NCI-H1694 (cell line): ENCODE measurements at regions not wholly inside any gene's neighbourhood (a gene's known extent, or its start where the extent isn't known, plus 50 kb on each side); places are given as distances from the start of the nearest gene placed in this dataset.
"Not testable (repeated sequence)": the region's sequence is repeated elsewhere in the genome, so short reads cannot be mapped to it uniquely, and the experiment has no call there.

Source experiments
- DNase-seq: peaks from one replicate; lab custom pipeline; 2025; lab: John Stamatoyannopoulos, UW

DNA sequence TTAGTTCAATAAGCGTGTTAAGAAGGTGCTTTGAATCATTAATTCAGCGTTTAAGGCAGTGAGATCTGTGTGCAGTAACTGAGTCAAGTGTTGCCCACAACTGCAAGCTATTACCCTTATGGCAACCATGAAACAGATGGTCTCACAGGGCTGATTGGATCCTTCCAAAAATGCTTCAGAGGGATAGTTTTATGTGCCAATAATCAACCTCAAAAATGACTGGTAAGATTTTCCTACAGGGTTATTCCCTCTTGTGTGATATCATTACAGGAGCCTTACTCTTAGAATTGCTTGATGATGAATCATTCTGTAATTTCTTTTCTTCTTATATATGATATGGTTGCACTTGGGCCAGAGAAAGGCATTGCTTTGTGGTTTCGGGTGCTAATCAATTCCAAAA is 1299.2 kb upstream of the ATXN8OS start:
- DNase-seq = no peak

DNA sequence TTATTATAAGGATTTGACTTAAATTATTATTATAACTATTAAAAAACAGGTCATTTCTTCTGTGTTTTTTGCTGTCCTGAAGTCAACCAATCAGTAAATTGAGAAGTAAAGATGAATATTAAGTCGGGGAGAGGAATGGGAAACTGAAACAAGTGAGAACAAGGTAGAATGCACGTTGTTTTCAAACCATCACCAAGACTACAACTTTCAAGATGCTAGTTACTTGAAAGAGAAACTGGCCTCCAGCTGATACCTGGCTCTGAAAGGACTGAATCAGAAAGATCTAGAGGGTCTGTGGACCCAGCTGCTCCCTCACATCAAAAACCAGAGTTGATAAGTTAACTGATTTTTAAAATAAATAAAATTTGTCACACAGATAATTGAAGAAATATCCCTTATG is 1301.5 kb upstream of the ATXN8OS start:
- DNase-seq = no peak

DNA sequence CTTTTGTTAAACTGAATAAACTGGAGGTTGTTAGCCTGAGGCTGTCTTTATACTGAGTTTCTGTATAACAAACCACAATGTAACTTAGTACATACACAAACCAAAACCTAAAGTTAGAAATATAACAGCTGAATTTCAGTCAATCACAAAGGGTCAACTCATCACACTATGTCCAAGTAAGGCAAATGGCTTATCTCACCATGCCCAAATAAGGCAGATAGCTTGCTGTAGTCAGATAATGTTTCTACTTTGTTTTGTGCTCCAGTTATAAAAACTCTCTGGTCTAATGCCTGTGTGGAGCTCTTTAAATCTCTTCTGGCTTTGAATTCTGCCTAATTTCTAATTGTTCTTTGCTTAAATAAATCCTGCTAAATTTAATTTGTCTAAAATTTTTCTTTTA is 1323.4 kb upstream of the ATXN8OS start:
- no peak for DNase-seq

- no peak for DNase-seq
Observed at GRCh38 chr13:68759617-68760016, 1348.0 kb upstream of the ATXN8OS start.

GRCh38 chr13:68749796-68750195 is 1357.8 kb upstream of the ATXN8OS start:
- DNase-seq = no peak

- no peak for DNase-seq
Observed at GRCh38 chr13:68748038-68748437, 1359.6 kb upstream of the ATXN8OS start.

- DNase-seq = no peak
Observed at GRCh38 chr13:68745502-68745901, 1362.1 kb upstream of the ATXN8OS start.

GRCh38 chr13:68736961-68737360 is 1370.7 kb upstream of the ATXN8OS start:
- DNase-seq = no peak

GRCh38 chr13:68727798-68728197 is 1379.8 kb upstream of the ATXN8OS start:
- DNase-seq = no peak

DNA sequence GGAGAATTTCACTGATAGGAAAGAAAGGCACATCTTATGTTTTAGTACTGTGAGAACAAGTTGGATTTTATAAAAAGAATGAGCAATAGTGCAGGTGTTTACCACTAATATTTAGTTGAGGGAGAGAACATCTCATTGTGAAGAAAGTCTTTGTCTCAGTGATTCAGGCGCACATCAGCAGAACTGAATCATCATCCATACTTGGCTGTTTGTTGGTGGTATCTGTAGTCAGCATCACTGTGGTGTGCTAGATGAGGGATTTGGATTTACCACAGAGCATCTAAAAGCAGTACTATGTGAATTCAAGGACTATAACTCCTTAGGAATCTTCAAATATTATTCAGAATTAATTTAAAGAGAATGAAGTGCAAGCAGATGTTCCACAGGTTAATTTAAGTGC is 1380.5 kb upstream of the ATXN8OS start:
- DNase-seq = no peak

- DNase-seq = no peak
Observed at GRCh38 chr13:68719815-68720214, 1387.8 kb upstream of the ATXN8OS start.

DNA sequence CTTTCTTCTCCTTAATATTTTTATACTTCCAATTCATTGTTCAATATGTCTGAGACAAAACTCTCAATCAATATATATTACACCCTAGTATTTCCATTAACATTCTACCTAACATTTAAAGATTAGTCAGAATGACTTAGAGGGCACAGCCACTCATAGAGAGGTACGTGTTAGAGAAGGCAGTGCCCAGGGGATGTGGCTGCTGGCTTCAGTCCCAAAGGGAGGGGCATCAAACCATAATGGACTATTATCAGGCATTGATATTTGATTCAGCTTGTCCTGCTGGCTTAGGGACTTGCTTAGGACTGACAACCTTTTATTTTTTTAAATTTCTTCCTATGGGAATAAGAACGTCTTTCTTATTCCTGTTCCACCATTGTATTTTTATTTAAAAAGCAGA is 1392.0 kb upstream of the ATXN8OS start:
- DNase-seq = no peak

DNA sequence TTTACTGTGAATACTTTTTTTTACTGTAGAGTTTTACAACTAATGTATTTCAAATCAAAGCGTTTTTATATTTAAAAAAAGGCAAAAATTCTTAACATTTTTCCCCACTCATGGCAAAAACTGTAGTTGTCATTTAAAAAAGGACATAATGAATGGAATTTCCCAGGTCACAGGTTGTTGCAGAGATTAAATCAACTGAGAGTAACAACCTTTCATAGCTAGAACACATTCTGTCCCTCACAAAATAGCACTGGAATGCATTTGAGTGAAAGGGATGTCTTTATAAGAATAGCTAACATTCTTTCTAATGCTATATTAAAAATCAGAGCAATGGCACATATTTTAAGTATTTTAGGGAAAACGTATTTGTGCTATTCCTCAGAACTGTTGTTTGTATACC is 1393.3 kb upstream of the ATXN8OS start:
- no peak for DNase-seq

DNA sequence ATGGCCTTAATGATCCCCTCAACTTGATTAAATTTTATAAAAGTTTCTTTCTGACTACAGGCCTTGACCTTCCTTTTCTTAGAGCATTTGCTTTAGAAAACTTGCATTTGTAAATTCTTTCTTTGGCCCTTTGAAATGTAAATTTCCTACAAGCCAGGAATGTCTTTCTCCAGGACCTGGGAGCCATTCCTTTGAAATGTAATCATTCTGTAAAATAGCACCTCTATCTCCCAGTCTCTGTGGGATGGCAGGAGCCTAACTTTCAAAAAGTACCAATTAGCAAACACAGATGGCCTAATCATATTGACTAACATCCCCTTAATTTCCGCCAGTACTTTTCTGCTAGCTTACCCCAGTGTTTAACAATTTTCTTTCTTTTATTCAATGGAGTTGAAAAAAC is 1394.2 kb upstream of the ATXN8OS start:
- DNase-seq = no peak

GRCh38 chr13:68708336-68708908 is 1399.2 kb upstream of the ATXN8OS start:
- no peak for DNase-seq

GRCh38 chr13:68706044-68706443 is 1401.6 kb upstream of the ATXN8OS start:
- DNase-seq = not testable (repeated sequence)

- no peak for DNase-seq
Observed at GRCh38 chr13:68697551-68697950, 1410.1 kb upstream of the ATXN8OS start.

GRCh38 chr13:68696907-68697306 is 1410.7 kb upstream of the ATXN8OS start:
- no peak for DNase-seq

DNA sequence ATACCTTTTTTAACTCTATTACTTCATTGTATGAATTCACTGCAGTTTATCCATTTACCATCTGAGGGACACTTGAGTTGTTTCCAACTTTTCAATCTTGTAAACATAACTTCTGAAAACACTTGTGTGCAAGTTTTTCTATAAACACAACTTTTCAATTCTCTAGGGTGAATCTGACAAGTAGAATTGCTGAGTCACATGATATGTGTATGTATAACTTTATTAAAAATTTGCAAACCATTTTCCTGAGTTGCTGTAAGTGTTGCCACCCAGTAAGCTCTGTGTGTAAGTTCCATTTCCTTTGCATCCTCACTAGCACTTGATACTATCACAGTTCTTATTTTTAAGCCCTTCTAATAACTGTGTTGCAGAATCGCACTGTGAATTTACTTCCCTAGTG is 1415.6 kb upstream of the ATXN8OS start:
- no peak for DNase-seq

DNA sequence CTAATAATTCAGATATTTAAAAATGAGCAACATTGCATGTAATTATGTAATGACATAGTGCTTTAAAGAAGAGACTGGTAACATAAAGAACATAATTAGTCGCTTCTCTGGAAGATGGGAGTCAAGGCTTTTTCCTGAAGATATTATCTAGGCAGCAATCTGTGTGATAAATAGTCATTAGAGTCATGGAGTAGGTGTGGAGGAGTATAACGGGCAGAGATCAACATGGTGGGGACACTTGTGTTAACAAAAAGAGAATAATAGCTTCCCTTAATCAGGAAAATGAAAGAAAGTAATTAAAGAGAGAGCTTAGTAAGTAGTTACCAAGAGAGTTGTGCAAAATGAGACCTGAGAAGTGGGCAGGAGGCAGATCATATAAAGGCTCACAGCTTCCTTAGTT is 1417.1 kb upstream of the ATXN8OS start:
- no peak for DNase-seq

DNA sequence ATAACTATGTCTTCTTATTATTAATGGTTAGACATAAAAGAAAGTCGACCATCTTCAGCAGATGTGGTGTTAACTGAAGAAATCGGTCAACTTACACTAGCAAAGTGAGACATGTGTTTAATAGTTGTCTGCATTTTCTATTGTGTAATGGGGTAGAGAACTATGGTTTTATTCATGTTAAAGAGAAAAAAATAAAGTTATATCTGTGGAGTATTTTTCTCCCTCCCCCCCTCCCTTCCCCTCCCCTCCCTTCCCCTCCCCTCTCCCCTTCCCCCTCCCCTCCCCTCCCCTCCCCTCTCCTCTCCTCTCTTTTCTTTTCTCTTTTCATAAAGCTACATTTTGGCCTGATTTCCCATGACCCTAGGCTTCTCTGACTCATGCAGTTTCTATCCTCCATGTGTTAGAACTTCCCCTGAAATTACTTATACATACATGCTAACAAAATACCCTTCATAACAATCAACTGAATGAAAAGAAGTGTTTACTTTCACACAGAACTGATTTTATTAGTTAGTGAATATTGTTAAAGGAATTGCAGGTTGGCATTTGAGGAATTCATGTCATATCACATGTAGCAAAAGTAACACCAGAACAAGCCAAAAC is 1431.0 kb upstream of the ATXN8OS start:
- DNase-seq = no peak

GRCh38 chr13:68675209-68675608 is 1432.4 kb upstream of the ATXN8OS start:
- DNase-seq = no peak

DNA sequence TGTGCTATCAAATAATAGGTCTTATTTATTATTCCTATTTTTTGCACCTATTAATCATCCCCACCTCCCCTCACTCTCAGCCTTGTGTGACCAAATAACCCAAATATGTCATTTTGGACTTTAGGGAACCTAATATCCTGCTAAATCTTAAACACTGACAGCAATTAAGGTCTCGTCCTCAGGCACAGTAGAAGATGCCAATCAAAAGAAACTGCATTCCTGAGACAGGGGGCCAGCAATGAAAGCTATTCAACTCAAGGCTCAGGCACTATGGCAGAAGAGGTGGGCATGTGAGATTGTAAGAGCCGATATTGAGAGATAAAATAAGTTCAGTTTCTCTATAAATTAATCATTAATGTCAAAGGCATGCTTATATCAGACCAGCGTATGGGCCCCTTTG is 1437.7 kb upstream of the PCDH9 start:
- no peak for DNase-seq

DNA sequence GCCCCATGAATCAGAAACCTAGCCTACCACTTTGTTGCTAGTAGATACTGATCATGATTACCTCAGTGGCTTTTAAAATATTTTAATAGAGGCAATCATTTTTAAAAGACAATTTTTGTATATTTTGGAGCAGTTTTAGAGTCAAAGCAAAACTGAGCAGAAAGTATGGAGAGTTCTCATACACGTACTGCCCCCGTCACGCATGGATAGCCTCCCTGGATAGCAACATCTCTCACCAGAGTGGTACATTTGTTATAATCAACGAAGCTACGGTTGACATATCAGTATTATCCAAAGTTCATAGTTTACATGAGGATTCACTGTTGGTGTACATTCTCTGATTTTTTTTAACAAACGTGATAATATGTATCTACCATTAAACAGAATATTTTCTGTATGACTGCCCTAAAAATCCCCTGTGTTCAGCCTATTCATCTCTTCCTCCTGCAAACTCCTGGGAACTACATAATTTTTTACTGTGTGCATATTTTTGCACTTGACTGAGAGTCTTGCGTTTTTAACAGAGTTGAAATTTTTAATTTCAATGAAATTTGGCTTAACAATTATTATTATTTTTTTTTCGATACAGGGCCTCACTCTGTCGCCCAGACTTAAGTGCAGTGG is 1436.8 kb upstream of the PCDH9 start:
- no peak for DNase-seq
